CD4-positive, alpha-beta T cell (primary cell): ENCODE measurements at regions not wholly inside any gene's neighbourhood (a gene's known extent, or its start where the extent isn't known, plus 50 kb on each side); places are given as distances from the start of the nearest gene placed in this dataset.

Experiments
- ATAC-seq: fragments of 200-7000 bp; cut with Tn5 transposase; one replicate; pipeline ENCODE4 v1.10.0; 2022; ENCODE audit warnings: mild to moderate bottlenecking; ENCODE audit not compliant: poor library complexity
- CTCF ChIA-PET: fragments of 350-600 bp; sonication (Branson Sonifier 250); formaldehyde crosslinking; loops from one replicate; lab custom pipeline; 2021; ENCODE audit warnings: antibody characterized with exemption, inconsistent platforms; lab: Charles Lee
- POLR2A ChIA-PET: fragments of 350-600 bp; sonication (Branson Sonifier 250); formaldehyde crosslinking; loops from one replicate; lab custom pipeline; 2021; ENCODE audit warnings: antibody characterized with exemption, inconsistent platforms; lab: Charles Lee
- DNase-seq, 14 experiments: peaks; one replicate each; pipeline ENCODE4 v3.0.0-alpha.2; 2013 to 2020; ENCODE audit warnings: mixed read lengths in 2 of 14
- H3K27ac ChIP-seq, 2 donors: one replicate each; pipeline versions ENCODE4 v1.5.1 to v1.7.0; 2013; ENCODE audit warnings: low read length in 2 of 2, low read depth in 1 of 2, mild to moderate bottlenecking in 1 of 2
- H3K27me3 ChIP-seq, 2 experiments: 1 replicate in 1 of 2; 2 replicates in 1 of 2; pipeline versions ENCODE4 v1.6.1 to v1.7.0; 2013; ENCODE audit warnings: low read length in 2 of 2, control low read depth in 1 of 2, mild to moderate bottlenecking in 1 of 2, moderate library complexity in 1 of 2; ENCODE audit not compliant: insufficient read depth in 2 of 2, control insufficient read depth in 1 of 2
- H3K36me3 ChIP-seq: one replicate; pipeline ENCODE4 v1.6.1; 2013; ENCODE audit warnings: low read length, control low read depth; ENCODE audit not compliant: insufficient read depth
- H3K4me1 ChIP-seq: one replicate; pipeline ENCODE4 v1.6.1; 2013; ENCODE audit warnings: low read length, control low read depth; ENCODE audit not compliant: insufficient read depth
- H3K4me3 ChIP-seq: one replicate; pipeline ENCODE4 v1.5.1; 2013; ENCODE audit warnings: mild to moderate bottlenecking, low read length, moderate library complexity
- H3K9me3 ChIP-seq, 2 experiments: 1 replicate in 1 of 2; 2 replicates in 1 of 2; pipeline versions ENCODE4 v1.6.1 to v1.7.0; 2013; ENCODE audit warnings: low read length in 2 of 2, mild to moderate bottlenecking in 2 of 2, control low read depth in 1 of 2, moderate library complexity in 1 of 2; ENCODE audit not compliant: control insufficient read depth in 1 of 2, insufficient read depth in 1 of 2
- H3K27ac Mint-ChIP-seq: one replicate; pipeline ENCODE4 v1.8.0; 2020; ENCODE audit warnings: mixed read lengths
- H3K27me3 Mint-ChIP-seq: one replicate; pipeline ENCODE4 v1.8.0; 2021; ENCODE audit warnings: mixed read lengths
- H3K36me3 Mint-ChIP-seq: one replicate; pipeline ENCODE4 v1.8.0; 2021; ENCODE audit warnings: low read depth, mixed read lengths
- H3K4me1 Mint-ChIP-seq: one replicate; pipeline ENCODE4 v1.8.0; 2021; ENCODE audit warnings: low read depth, mixed read lengths
- H3K4me3 Mint-ChIP-seq: one replicate; pipeline ENCODE4 v1.8.0; 2020; ENCODE audit warnings: mild to moderate bottlenecking, mixed read lengths
- H3K9me3 Mint-ChIP-seq: one replicate; pipeline ENCODE4 v1.8.0; 2020; ENCODE audit warnings: mixed read lengths
- CTCF ChIP-seq: fragments of 200-600 bp; IDR thresholded peaks from one replicate; pipeline ENCODE4 v1.8.0; 2022; ENCODE audit warnings: antibody characterized with exemption, mild to moderate bottlenecking
- intact Hi-C, 2 experiments: fragments of 100-400 bp; cut with DNase I in 1 of 2; cut with micrococcal nuclease in 1 of 2; formaldehyde crosslinking; loops; one replicate each; pipeline versions ENCODE4 v1.15.1 to v1.9.0; 2023 to 2025; cut with DNase I, micrococcal nuclease

DNA sequence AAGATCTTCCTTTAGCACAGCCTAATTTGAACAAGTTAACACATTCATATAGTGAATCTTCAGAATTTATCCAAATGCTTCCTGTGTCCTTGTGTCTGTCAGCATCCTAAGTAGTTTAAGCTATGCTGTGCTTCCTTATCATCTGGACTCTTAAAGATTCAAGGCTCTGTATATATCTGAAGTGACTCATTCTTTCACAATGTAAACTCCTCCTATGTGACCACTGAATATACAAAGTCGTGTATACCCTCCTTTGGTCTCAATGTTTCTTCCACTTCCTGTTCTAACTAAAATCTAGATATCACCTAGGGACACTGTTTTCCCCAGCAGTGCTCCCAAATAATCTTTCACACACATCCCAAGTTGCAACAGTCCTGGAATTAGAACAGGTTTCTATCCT lies 935.7 kb upstream of the NUDT12 start:
- no peaks in the 10 kb centered on the region for H3K36me3 Mint-ChIP-seq
- H3K36me3 ChIP-seq: no peaks in the 10 kb centered on the region
- DNase-seq (no peak), ATAC-seq (no peak)
- H3K4me3 ChIP-seq: no peak overlapping the region
- no peaks in the 10 kb centered on the region for H3K4me1 ChIP-seq
- ChIA-PET CTCF (no interaction called here), POLR2A (no interaction called here)
- H3K27me3 ChIP-seq: no peaks in the 10 kb centered on the region
- no peak overlapping the region for H3K4me3 Mint-ChIP-seq
- H3K4me1 Mint-ChIP-seq: no peaks in the 10 kb centered on the region
- intact Hi-C loops: no loop called here
- no peak overlapping the region for H3K27ac Mint-ChIP-seq
- no peak overlapping the region for H3K27ac ChIP-seq
- H3K27me3 Mint-ChIP-seq: no peaks in the 10 kb centered on the region
- peaks cover 17% of the 10 kb centered on the region for H3K9me3 Mint-ChIP-seq
- TF ChIP-seq CTCF: no peak
- H3K9me3 ChIP-seq: no peaks in the 10 kb centered on the region

GRCh38 chr5:104494083-104494482 lies 931.5 kb upstream of the NUDT12 start:
- Mint-ChIP-seq H3K27me3 (no peaks in the 10 kb centered on the region), H3K36me3 (no peaks in the 10 kb centered on the region), H3K4me1 (no peaks in the 10 kb centered on the region), H3K27ac (no peak overlapping the region), H3K4me3 (no peak overlapping the region), H3K9me3 (peaks cover 12% of the 10 kb centered on the region)
- intact Hi-C loops: no loop called here
- ChIA-PET CTCF (no interaction called here), POLR2A (no interaction called here)
- Histone ChIP-seq H3K4me1 (no peaks in the 10 kb centered on the region), H3K27ac (no peak overlapping the region), H3K27me3 (no peaks in the 10 kb centered on the region), H3K36me3 (no peaks in the 10 kb centered on the region), H3K9me3 (no peaks in the 10 kb centered on the region), H3K4me3 (no peak overlapping the region)
- DNase-seq: no peak
- no peak for TF ChIP-seq CTCF
- no peak for ATAC-seq

DNA sequence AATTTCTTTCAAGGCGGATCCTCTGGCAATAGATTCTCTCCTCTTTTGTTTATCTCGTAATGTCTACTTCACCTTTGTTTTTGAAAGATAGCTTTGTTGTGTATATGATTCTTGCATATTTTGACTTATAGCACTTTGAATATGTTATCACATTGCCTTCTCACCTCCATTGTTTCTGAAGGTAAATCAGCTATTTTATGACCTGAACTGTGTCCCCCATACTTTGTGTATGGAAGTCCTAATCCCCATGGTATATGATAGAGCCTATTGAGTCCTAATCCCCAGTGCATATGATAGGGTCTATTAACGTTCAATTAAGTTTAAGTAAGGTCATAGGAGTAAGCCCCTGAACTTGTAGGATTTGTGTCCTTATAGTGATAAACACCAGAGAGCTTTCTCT lies 910.2 kb upstream of the NUDT12 start:
- no peak for TF ChIP-seq CTCF
- intact Hi-C loops: no loop called here
- ChIA-PET POLR2A (no interaction called here), CTCF (no interaction called here)
- H3K4me1 Mint-ChIP-seq: no peaks in the 10 kb centered on the region
- H3K4me1 ChIP-seq: no peaks in the 10 kb centered on the region
- no peaks in the 10 kb centered on the region for H3K27me3 ChIP-seq
- H3K36me3 Mint-ChIP-seq: no peaks in the 10 kb centered on the region
- ATAC-seq (no peak), DNase-seq (no peak)
- no peak overlapping the region for H3K27ac Mint-ChIP-seq
- H3K36me3 ChIP-seq: no peaks in the 10 kb centered on the region
- H3K9me3 Mint-ChIP-seq: peaks cover 11% of the 10 kb centered on the region
- H3K27me3 Mint-ChIP-seq: no peaks in the 10 kb centered on the region
- no peak overlapping the region for H3K4me3 ChIP-seq
- no peak overlapping the region for H3K27ac ChIP-seq
- no peak overlapping the region for H3K4me3 Mint-ChIP-seq
- H3K9me3 ChIP-seq: peaks cover 0 to 3% of the 10 kb centered on the region in 2 experiments
